GM12873 (cell line): ENCODE measurements at regions not wholly inside any gene's neighbourhood (a gene's known extent, or its start where the extent isn't known, plus 50 kb on each side); places are given as distances from the start of the nearest gene placed in this dataset.
A peak's percentile ranks its signal among the peaks of the same experiment; 100 is the strongest.

Experiments used
- TF ChIP-seq, protein P1 (sequence below): IDR thresholded peaks from 2 replicates; pipeline ENCODE4 v1.5.1; 2012; ENCODE audit warnings: low read depth, mild to moderate bottlenecking, moderate library complexity, low read length, control low read depth; ENCODE audit not compliant: insufficient read depth; ENCODE audit errors: missing control alignments

DNA sequence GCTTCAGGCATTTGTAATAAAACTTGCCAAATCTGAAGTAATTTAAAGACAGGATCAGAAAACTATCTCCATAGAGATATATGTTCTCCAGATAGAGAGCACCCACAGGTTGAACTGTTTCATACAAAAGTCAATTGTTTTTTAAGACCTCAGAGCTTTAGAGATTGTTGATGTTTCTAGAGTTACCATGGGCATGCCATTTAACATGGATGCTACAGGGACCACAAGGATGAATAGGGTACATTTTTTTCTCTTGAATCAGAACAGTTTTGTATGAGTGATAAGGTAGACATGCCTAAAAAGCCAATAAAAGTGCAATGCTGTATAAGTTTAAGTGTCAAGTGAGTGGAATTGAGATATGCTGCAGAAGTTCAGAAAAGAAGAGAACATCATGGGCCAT, 511.0 kb upstream of the CAMK1G start:
- TF ChIP-seq, protein P1, sequence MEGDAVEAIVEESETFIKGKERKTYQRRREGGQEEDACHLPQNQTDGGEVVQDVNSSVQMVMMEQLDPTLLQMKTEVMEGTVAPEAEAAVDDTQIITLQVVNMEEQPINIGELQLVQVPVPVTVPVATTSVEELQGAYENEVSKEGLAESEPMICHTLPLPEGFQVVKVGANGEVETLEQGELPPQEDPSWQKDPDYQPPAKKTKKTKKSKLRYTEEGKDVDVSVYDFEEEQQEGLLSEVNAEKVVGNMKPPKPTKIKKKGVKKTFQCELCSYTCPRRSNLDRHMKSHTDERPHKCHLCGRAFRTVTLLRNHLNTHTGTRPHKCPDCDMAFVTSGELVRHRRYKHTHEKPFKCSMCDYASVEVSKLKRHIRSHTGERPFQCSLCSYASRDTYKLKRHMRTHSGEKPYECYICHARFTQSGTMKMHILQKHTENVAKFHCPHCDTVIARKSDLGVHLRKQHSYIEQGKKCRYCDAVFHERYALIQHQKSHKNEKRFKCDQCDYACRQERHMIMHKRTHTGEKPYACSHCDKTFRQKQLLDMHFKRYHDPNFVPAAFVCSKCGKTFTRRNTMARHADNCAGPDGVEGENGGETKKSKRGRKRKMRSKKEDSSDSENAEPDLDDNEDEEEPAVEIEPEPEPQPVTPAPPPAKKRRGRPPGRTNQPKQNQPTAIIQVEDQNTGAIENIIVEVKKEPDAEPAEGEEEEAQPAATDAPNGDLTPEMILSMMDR, result no peak

DNA sequence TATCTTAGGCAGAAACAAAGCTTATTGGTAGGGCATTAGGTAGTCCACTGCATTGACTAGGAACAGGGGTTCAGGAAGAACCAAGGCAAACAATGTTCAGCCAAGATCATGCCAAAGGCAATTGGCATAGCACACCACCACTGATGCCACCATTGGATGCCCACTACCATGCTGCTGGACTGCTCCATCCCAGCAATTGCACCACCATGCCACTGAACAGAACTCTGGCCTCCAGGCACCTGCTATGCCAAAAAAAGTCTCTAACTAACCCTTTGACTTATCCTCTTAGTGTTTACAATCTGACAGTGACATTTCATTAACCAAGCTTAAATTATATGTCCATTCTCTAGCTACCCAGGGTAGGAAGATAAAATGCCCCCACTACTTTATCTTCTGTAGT, 509.6 kb upstream of the CAMK1G start:
- TF ChIP-seq, protein P1, result no peak

DNA sequence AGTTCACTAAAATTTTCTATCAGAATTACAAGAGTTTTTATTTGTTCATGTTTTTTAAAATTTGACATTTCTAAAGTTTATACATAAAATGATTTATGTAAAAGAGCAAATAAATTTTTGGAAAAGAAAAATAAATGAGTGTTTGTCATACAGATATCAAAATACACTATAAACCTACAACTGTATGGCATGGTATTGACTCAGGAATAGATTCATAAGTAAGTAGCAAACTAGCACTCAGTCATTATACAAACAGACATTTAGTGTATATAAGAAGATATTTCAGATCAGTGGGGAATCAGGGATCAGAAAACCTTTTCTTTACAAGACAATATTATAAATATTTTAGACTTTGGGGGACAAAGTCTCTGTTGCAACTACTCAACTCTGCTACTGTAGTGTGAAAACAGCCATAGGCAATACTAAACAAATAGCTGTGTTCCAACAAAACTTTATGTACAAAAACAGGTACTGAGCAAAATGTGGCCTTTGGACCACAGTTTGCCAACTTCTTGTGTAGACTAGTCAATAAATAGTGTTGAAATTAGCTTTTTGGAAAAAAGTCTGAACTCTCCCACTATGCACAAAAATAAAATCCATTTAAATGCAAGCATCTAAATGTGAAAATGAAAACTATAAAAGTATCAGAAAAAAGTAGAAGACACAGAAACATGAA, 508.8 kb upstream of the CAMK1G start:
- TF ChIP-seq, protein P1, result no peak

DNA sequence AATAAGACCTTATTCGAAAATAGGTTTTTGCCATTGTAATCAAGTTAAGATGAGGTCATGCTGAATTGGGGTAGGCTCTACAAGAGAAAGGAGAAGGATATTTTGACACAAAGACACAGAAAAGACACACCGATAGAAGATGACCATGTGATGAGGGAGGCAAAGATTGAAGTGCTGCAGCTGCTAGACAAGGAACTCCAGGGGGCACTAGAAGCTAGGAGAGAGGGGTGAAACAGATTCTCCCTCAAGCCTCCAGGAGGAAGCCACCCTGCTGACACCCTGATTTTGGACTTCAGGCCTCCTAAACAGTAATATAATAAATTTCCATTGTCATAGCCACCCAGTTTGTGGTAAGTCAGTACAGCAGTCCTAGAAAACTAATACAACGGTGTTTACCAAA, 506.8 kb upstream of the CAMK1G start:
- TF ChIP-seq, protein P1, result peak; percentile 66

DNA sequence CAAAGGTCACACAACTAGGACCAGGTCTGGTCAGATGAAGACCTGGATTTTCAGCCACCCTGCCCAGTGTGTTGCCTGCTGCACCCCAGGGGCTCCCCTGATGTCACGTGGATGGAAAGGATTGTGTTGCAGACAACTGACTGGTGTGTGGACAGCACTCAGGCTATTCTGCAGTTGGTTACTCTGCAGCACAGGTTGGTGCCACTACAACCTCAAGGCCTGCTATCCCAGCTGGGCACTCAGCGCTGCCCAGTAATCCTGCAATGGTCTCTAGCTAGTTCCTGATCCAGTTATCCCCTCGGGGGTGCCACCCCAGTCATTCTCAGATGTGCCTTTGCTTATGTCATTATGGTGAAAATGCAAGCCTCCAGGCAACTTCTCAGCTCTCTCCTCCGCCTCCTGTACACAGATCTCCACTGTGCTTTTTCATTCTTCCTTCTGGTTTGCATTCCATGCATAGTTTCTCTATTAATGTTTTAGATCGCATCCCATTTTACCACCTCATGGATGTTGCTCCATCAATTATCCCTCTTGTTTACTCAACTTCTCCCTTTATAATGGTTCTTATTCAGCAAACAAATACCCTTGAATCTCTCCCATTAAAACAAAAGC, 503.2 kb upstream of the CAMK1G start:
- TF ChIP-seq, protein P1, result no peak

DNA sequence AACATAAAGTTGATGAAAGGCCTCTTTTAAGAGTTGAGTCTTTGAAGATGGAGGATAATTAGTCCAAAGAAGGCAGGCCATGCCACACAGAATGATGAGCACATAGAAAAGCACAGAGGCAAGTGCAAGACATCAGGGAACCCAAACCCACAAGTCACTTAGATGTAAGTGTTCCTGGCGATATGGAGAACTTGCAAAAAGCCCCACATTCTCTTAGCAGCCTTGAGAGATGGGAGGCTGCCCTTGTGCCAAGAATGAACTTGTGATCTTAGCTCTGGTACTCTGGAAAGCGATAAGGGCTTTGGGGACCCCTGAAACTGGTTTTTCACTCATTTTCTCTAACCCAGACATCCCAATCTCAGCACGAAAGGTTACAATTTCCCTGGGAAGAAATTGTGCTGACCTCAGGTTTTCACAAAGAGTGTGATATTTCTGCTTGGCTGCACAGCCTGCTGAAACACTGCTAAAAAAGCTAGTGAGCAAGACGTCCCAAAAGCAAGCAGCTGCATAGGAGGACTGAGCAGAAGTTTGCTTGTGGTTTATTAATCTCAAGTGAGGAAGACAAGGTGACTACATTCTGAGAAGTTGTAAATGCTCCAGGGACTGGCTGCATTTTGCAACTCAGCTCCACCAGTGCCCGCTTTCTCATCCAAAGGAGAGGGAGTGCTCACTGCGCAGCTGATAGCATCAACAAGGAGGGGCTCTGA, 496.9 kb upstream of the CAMK1G start:
- TF ChIP-seq, protein P1, result no peak

DNA sequence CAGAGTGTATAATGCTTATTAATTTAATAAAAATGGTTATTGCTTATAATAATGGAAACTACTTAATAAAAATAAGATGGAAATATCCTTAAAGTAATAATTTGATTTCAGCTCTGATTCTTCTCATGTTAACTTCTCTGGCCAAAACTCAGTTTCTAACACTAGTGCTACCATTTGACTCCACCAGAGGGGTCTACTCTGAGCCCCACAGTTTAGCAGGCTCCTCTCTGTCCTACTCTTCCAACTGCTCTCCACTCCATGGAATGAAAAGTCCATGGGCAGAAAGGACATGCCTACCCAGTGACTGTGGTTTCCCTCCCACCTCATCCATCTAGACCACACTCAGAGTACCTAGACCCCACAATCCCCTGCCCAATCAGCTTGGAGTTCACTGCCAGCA, 489.1 kb upstream of the CAMK1G start:
- TF ChIP-seq, protein P1, result peak; percentile 31
